PC-3 (cell line): ENCODE measurements at regions not wholly inside any gene's neighbourhood (a gene's known extent, or its start where the extent isn't known, plus 50 kb on each side); places are given as distances from the start of the nearest gene placed in this dataset.
"Not testable (repeated sequence)": the region's sequence is repeated elsewhere in the genome, so short reads cannot be mapped to it uniquely, and the experiment has no call there.

Experiments used
- EZH2 ChIP-seq: fragments of 300-600 bp; sonication (generic); IDR thresholded peaks from one replicate; pipeline ENCODE4 v1.6.1; 2017; ENCODE audit warnings: antibody characterized with exemption, mild to moderate bottlenecking, low read length; ENCODE audit not compliant: unreplicated experiment
- TF ChIP-seq, protein P1 (sequence below): fragments of 300-600 bp; sonication (generic); conservative IDR thresholded peaks from 2 replicates; pipeline ENCODE4 v1.5.1; 2017; ENCODE audit warnings: antibody characterized with exemption, low read depth, mild to moderate bottlenecking, low read length

DNA sequence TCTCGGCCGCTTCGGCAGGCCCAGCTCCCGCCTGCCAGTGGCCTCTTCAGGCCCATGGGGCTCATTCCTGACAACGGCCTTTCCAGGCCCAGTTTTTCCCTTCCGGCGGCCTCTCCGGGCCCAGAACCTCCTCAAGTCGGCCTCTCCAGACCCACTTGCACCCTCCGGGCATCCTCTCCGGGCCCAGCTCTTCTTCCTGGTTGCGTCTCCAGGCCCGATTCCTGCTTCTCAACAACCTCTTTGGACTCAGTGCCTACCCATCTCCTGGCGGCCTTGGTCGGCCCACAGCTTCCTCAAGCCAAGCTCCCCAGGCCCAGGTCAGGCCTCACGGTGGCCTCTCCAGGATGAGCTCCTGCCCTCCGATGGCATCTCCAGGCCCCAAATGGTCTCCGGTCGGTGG, 90.6 kb upstream of the PRDM7 start:
- TF ChIP-seq EZH2, result not testable (repeated sequence)
- TF ChIP-seq, protein P1, sequence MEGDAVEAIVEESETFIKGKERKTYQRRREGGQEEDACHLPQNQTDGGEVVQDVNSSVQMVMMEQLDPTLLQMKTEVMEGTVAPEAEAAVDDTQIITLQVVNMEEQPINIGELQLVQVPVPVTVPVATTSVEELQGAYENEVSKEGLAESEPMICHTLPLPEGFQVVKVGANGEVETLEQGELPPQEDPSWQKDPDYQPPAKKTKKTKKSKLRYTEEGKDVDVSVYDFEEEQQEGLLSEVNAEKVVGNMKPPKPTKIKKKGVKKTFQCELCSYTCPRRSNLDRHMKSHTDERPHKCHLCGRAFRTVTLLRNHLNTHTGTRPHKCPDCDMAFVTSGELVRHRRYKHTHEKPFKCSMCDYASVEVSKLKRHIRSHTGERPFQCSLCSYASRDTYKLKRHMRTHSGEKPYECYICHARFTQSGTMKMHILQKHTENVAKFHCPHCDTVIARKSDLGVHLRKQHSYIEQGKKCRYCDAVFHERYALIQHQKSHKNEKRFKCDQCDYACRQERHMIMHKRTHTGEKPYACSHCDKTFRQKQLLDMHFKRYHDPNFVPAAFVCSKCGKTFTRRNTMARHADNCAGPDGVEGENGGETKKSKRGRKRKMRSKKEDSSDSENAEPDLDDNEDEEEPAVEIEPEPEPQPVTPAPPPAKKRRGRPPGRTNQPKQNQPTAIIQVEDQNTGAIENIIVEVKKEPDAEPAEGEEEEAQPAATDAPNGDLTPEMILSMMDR, result not testable (repeated sequence)
